ENCODE measurements at regions not wholly inside any gene's neighbourhood (a gene's known extent, or its start where the extent isn't known, plus 50 kb on each side); places are given as distances from the start of the nearest gene placed in this dataset.

DNA sequence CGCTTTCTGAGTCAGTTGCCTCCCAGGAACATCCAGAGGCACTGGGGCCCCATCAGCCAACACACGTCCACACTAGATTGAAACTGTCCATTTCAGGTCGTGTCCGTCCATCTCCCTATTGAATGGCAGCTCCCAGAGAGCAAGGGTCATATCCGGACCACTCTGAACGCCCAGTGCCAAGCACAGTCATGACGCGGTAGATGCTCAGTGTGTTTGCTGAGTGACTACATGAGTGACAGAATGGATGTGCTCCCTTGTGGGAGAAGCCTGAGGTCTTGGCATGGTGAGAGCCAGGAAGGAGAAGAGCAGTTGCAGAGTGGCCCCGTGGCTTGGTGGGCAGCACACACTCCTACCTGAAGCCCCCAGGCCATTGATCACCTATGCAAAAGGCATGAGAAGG, 92.5 kb upstream of the CUX1 start:
- Histone ChIP-seq H3K4me2 (ENCODE audit: low read length, poor library complexity, severe bottlenecking) (no peak overlapping the region), H2BK5ac (ENCODE audit: low read depth, low read length, poor library complexity, severe bottlenecking) (no peak overlapping the region), H2BK120ac (ENCODE audit: low read depth, low read length) (no peak overlapping the region), H3K9ac (ENCODE audit: low read length) (no peak overlapping the region), H3K4me1 (ENCODE audit: control insufficient read depth, insufficient read depth, low read depth, low read length) (no peaks in the 10 kb centered on the region), H2AFZ (ENCODE audit: low read depth, low read length) (no peak overlapping the region), H3K9me3 (ENCODE audit: control insufficient read depth, low read length) (peaks cover 8% of the 10 kb centered on the region), H3K4me3 (ENCODE audit: insufficient read depth in 1 of 2, low read depth in 1 of 2, low read length in 2 of 2) (no peak overlapping the region), H3K36me3 (ENCODE audit: control insufficient read depth in 1 of 2, insufficient read depth in 2 of 2, low read depth in 1 of 2, low read length in 2 of 2) (no peaks in the 10 kb centered on the region), H3K14ac (ENCODE audit: low read length in 2 of 2) (no peak overlapping the region), H3K27me3 (ENCODE audit: control insufficient read depth in 1 of 2, insufficient read depth in 1 of 2, low read length in 2 of 2) (peaks cover 0 to 23% of the 10 kb centered on the region in 2 experiments), H4K91ac (ENCODE audit: low read length) (no peak overlapping the region), H3K4ac (ENCODE audit: low read depth in 1 of 2, low read length in 2 of 2) (no peak overlapping the region), H2BK15ac (ENCODE audit: low read depth, poor library complexity, severe bottlenecking) (no peak overlapping the region), H3K79me1 (replicated peaks; ENCODE audit: low read length, poor library complexity, severe bottlenecking) (no peaks in the 10 kb centered on the region), H3K18ac (ENCODE audit: low read depth in 1 of 2, low read length in 2 of 2) (no peak overlapping the region), H2AK5ac (ENCODE audit: low read length, severe bottlenecking) (no peak overlapping the region), H2BK12ac (ENCODE audit: low read length in 2 of 2) (no peak overlapping the region), H4K8ac (ENCODE audit: low read length) (no peak overlapping the region), H3K27ac (ENCODE audit: low read length, poor library complexity, severe bottlenecking) (no peak overlapping the region), H3K23ac (ENCODE audit: low read length in 2 of 2) (no peak overlapping the region)
- WGBS: 91% methylated on average over 9 of the region's 9 CpGs
- no peak for DNase-seq

DNA sequence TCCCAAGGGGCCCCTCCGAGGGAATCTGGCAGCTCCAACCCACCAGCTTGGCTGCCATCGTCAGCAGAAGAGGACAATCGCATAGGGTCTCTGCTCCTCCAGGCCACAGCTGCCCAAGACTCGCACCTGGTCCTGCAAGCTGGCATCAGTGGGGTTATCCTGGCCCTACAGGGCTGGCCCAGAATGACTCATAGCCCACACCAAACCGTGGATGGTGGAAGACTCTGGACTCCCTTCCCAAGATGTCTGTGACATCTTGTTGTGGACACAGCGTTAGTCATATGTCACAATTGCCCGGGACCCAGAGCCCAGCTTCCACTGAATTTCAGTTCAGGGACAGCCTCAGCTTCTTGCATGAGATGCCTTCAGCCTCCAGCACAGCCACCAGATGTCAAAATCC, 91.5 kb upstream of the CUX1 start:
- H2AK5ac ChIP-seq (ENCODE audit: low read length, severe bottlenecking): no peak overlapping the region
- DNase-seq: no peak
- H2BK120ac ChIP-seq (ENCODE audit: low read depth, low read length): no peak overlapping the region

GRCh38 chr7:101727184-101727583, 90.2 kb upstream of the CUX1 start:
- peaks cover 8% of the 10 kb centered on the region for H3K9me3 ChIP-seq (ENCODE audit: control insufficient read depth, low read length)
- peaks cover 6% of the 10 kb centered on the region for H3K4me1 ChIP-seq (ENCODE audit: control insufficient read depth, insufficient read depth, low read depth, low read length)
- H2BK12ac ChIP-seq (ENCODE audit: low read length in 2 of 2): no peak overlapping the region
- WGBS: 92% methylated on average over 3 of the region's 6 CpGs
- no peak for DNase-seq
- H3K27ac ChIP-seq (ENCODE audit: low read length, poor library complexity, severe bottlenecking): no peak overlapping the region
- H2BK120ac ChIP-seq (ENCODE audit: low read depth, low read length): no peak overlapping the region
- H3K4ac ChIP-seq (ENCODE audit: low read depth in 1 of 2, low read length in 2 of 2): no peak overlapping the region
- H4K91ac ChIP-seq (ENCODE audit: low read length): no peak overlapping the region
- no peak overlapping the region for H3K18ac ChIP-seq (ENCODE audit: low read depth in 1 of 2, low read length in 2 of 2)
- H2AK5ac ChIP-seq (ENCODE audit: low read length, severe bottlenecking): no peak overlapping the region
- H3K79me1 ChIP-seq (replicated peaks; ENCODE audit: low read length, poor library complexity, severe bottlenecking): no peaks in the 10 kb centered on the region
- H3K4me2 ChIP-seq (ENCODE audit: low read length, poor library complexity, severe bottlenecking): no peak overlapping the region
- no peak overlapping the region for H2BK15ac ChIP-seq (ENCODE audit: low read depth, poor library complexity, severe bottlenecking)
- peaks cover 0 to 28% of the 10 kb centered on the region in 2 experiments for H3K27me3 ChIP-seq (ENCODE audit: control insufficient read depth in 1 of 2, insufficient read depth in 1 of 2, low read length in 2 of 2)
- H3K23ac ChIP-seq (ENCODE audit: low read length in 2 of 2): no peak overlapping the region
- H3K36me3 ChIP-seq (ENCODE audit: control insufficient read depth in 1 of 2, insufficient read depth in 2 of 2, low read depth in 1 of 2, low read length in 2 of 2): no peaks in the 10 kb centered on the region
- no peak overlapping the region for H4K8ac ChIP-seq (ENCODE audit: low read length)
- H3K14ac ChIP-seq (ENCODE audit: low read length in 2 of 2): no peak overlapping the region
- no peak overlapping the region for H3K4me3 ChIP-seq (ENCODE audit: insufficient read depth in 1 of 2, low read depth in 1 of 2, low read length in 2 of 2)
- H2AFZ ChIP-seq (ENCODE audit: low read depth, low read length): no peak overlapping the region
- H3K9ac ChIP-seq (ENCODE audit: low read length): no peak overlapping the region
- no peak overlapping the region for H2BK5ac ChIP-seq (ENCODE audit: low read depth, low read length, poor library complexity, severe bottlenecking)

More for the DNA sequence above, 91.5 kb upstream of the CUX1 start:
- H3K4ac ChIP-seq (ENCODE audit: low read depth in 1 of 2, low read length in 2 of 2): no peak overlapping the region
- H2BK12ac ChIP-seq (ENCODE audit: low read length in 2 of 2): no peak overlapping the region
- no peak overlapping the region for H3K23ac ChIP-seq (ENCODE audit: low read length in 2 of 2)
- no peak overlapping the region for H4K91ac ChIP-seq (ENCODE audit: low read length)
- H3K79me1 ChIP-seq (replicated peaks; ENCODE audit: low read length, poor library complexity, severe bottlenecking): no peaks in the 10 kb centered on the region
- no peak overlapping the region for H2BK15ac ChIP-seq (ENCODE audit: low read depth, poor library complexity, severe bottlenecking)
- no peak overlapping the region for H4K8ac ChIP-seq (ENCODE audit: low read length)
- H3K4me1 ChIP-seq (ENCODE audit: control insufficient read depth, insufficient read depth, low read depth, low read length): no peaks in the 10 kb centered on the region
- H3K4me3 ChIP-seq (ENCODE audit: insufficient read depth in 1 of 2, low read depth in 1 of 2, low read length in 2 of 2): no peak overlapping the region
- H3K14ac ChIP-seq (ENCODE audit: low read length in 2 of 2): no peak overlapping the region
- no peaks in the 10 kb centered on the region for H3K36me3 ChIP-seq (ENCODE audit: control insufficient read depth in 1 of 2, insufficient read depth in 2 of 2, low read depth in 1 of 2, low read length in 2 of 2)
- peaks cover 0 to 23% of the 10 kb centered on the region in 2 experiments for H3K27me3 ChIP-seq (ENCODE audit: control insufficient read depth in 1 of 2, insufficient read depth in 1 of 2, low read length in 2 of 2)
- H3K9ac ChIP-seq (ENCODE audit: low read length): no peak overlapping the region
- H3K4me2 ChIP-seq (ENCODE audit: low read length, poor library complexity, severe bottlenecking): no peak overlapping the region
- no peak overlapping the region for H3K27ac ChIP-seq (ENCODE audit: low read length, poor library complexity, severe bottlenecking)
- H3K18ac ChIP-seq (ENCODE audit: low read depth in 1 of 2, low read length in 2 of 2): no peak overlapping the region
- peaks cover 8% of the 10 kb centered on the region for H3K9me3 ChIP-seq (ENCODE audit: control insufficient read depth, low read length)
- 67% methylated on average over 7 of the region's 7 CpGs for WGBS
- no peak overlapping the region for H2AFZ ChIP-seq (ENCODE audit: low read depth, low read length)
- no peak overlapping the region for H2BK5ac ChIP-seq (ENCODE audit: low read depth, low read length, poor library complexity, severe bottlenecking)

- Histone ChIP-seq H2AK5ac (ENCODE audit: low read length, severe bottlenecking) (no peak overlapping the region), H3K27me3 (ENCODE audit: control insufficient read depth in 1 of 2, insufficient read depth in 1 of 2, low read length in 2 of 2) (peaks cover 0 to 23% of the 10 kb centered on the region in 2 experiments), H3K36me3 (ENCODE audit: control insufficient read depth in 1 of 2, insufficient read depth in 2 of 2, low read depth in 1 of 2, low read length in 2 of 2) (no peaks in the 10 kb centered on the region), H3K14ac (ENCODE audit: low read length in 2 of 2) (no peak overlapping the region), H4K8ac (ENCODE audit: low read length) (no peak overlapping the region), H3K9ac (ENCODE audit: low read length) (no peak overlapping the region), H3K4me3 (ENCODE audit: insufficient read depth in 1 of 2, low read depth in 1 of 2, low read length in 2 of 2) (no peak overlapping the region), H3K9me3 (ENCODE audit: control insufficient read depth, low read length) (peaks cover 8% of the 10 kb centered on the region), H2AFZ (ENCODE audit: low read depth, low read length) (no peak overlapping the region), H3K23ac (ENCODE audit: low read length in 2 of 2) (no peak overlapping the region), H2BK15ac (ENCODE audit: low read depth, poor library complexity, severe bottlenecking) (no peak overlapping the region), H3K4me2 (ENCODE audit: low read length, poor library complexity, severe bottlenecking) (no peak overlapping the region), H3K4ac (ENCODE audit: low read depth in 1 of 2, low read length in 2 of 2) (no peak overlapping the region), H3K4me1 (ENCODE audit: control insufficient read depth, insufficient read depth, low read depth, low read length) (peaks cover 6% of the 10 kb centered on the region), H4K91ac (ENCODE audit: low read length) (no peak overlapping the region), H3K18ac (ENCODE audit: low read depth in 1 of 2, low read length in 2 of 2) (no peak overlapping the region), H2BK5ac (ENCODE audit: low read depth, low read length, poor library complexity, severe bottlenecking) (no peak overlapping the region), H3K79me1 (replicated peaks; ENCODE audit: low read length, poor library complexity, severe bottlenecking) (no peaks in the 10 kb centered on the region), H2BK12ac (ENCODE audit: low read length in 2 of 2) (no peak overlapping the region), H3K27ac (ENCODE audit: low read length, poor library complexity, severe bottlenecking) (no peak overlapping the region), H2BK120ac (ENCODE audit: low read depth, low read length) (no peak overlapping the region)
- WGBS: 91% methylated on average over 9 of the region's 10 CpGs
- no peak for DNase-seq
These were observed 89.3 kb upstream of the CUX1 start for GRCh38 chr7:101728128-101728527.
